Daoy (cell line): ENCODE measurements at regions not wholly inside any gene's neighbourhood (a gene's known extent, or its start where the extent isn't known, plus 50 kb on each side); places are given as distances from the start of the nearest gene placed in this dataset.

Experiments
- DNase-seq: peaks from one replicate; pipeline ENCODE4 v3.0.0-alpha.2; 2015; ENCODE audit warnings: low read depth

GRCh38 chr1:213724640-213725536, 262.9 kb upstream of the PROX1 start:
- DNase-seq, result peak; percentile 37

DNA sequence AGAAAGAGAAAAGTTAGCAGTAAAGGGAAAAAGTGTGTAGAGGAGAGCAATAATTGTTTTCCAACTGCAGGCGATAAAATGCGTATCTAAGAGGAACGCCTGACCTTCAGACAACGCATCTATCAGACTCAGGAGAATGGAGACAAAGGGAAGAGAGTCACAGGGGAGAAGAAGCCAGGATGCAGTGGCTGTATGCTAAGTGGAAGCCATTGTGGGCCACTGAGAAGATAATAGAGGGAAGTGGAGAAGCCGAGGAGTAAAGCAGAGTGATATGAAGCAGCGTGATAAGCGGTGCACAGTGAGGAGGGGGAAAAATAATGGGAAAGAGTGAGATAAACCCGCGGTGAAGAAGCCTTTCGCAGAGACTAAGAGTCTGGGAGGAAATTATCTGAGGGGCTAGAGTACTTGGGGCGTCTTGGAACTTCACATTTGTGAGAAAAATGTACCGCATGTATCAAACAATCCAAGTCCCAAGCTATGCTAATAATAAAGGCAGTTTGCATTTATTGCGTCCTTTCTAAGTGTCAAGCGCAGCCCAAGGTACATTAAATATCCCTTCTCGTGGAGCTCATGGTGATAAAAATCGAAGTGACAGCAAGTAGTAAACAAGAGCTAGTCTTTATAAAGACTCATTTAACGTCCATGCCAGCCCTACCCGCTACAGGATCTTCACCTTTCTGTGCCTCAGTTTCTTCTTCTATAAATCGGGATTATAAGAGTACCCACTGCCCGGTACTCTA, 259.8 kb upstream of the PROX1 start:
- no peak for DNase-seq

- DNase-seq, result no peak
These were observed 258.9 kb upstream of the PROX1 start for GRCh38 chr1:213728593-213729536.

DNA sequence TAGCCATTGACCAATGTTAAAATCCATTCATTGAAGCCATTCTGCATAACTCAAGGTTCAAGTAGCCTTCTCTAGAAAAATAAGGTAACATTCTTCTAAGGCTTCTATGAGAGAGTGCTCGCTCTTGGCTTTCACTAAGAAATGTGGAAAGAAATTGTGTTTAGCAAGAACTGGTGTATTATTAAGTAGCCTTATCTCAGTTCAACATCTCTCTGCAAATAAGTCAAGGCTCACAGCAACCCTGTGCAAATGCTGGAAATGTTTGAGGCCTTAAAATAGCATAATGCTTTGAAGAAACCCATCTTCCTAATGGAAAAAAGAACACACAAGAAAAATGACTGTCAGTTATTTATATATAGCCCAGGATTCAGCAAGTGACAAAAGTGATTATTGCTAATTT, 254.1 kb upstream of the PROX1 start:
- DNase-seq, result no peak

DNA sequence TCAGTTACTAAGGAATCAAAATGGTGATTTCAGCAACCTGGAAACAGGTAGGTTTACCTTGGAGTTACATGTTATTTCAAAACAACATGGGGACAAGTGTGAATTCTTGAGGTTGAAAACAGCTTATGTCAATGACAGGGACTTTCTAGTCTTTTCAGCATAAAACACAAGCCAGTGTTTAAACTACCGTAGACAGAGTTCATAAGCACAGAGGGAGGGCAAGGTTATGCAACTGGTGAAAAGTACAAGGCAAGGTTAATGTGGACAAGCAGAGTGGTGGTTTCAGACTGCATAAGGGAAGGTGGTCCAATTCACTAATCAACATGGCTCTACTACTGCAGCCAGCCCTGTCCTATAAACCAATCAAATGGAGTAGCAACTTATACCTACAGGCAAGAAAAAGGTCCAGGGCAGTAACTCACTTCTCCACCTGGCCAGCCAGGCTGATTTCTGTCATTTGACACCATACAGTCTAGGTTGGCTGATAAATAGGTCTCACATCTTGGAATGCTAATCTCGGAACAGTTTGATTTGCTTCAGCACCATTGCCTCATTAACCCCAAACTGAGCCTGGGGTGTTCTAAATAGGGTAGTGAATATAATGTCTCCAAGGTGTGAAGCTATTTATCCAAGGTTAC, 250.3 kb upstream of the PROX1 start:
- no peak for DNase-seq

DNA sequence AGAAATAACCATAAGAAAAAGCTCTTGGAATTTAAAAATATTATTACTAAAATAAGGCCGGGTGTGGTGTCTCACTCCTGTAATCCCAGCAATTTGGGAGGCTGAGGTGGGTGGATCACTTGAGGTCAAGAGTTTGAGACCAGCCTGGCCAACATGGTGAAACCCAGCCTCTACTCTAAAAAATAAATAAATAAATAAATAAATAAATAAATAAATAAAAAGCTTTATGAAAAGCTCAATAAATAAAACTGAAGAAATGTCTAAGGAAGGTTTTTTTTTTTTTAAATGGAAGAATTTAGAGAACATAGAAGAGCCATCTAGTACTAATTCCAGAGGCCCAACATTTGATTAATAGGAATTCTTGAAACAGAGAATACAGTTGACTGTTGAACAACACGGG, 249.1 kb upstream of the PROX1 start:
- DNase-seq, result no peak

GRCh38 chr1:213742992-213743391, 244.8 kb upstream of the PROX1 start:
- DNase-seq, result no peak

GRCh38 chr1:213744780-213745179, 243.0 kb upstream of the PROX1 start:
- no peak for DNase-seq

GRCh38 chr1:213745451-213745850, 242.3 kb upstream of the PROX1 start:
- DNase-seq, result no peak

DNA sequence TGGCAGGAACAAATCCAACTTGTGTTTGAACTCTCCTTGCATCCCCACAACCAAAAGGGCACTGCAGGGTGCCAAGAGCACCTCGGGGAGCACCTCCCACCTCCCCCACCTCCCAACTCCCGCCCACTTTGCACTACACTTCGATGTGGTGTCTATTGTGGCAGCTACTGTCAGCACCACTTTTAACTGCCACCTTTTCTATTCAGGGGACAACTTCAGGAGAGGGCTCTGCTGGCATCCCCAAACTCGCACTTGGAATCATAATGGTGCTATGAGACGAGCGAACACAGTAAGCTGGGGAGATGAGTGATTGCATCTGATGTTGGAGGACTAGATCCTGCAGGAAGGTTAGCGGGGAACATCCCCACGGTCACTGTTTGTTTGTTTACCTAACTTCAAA, 238.2 kb upstream of the PROX1 start:
- DNase-seq, result no peak

- DNase-seq, result no peak
These were observed 237.3 kb upstream of the PROX1 start for GRCh38 chr1:213750231-213751063.

DNA sequence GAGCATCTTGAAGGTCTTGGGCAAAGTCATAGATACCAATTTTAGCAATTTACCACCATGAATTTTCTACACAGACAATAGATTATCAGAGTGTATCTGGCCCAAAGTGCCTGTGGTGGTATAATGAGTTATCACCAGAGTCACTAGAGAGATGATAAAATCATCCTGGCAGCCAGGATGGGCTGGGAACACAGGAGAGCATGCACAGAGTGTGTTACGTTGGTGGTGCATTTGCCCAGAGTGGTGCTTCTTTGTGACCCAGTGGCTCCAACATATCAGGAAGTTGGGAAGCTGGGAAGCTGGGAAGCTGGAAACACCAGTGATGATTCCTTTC, 236.7 kb upstream of the PROX1 start:
- no peak for DNase-seq

DNA sequence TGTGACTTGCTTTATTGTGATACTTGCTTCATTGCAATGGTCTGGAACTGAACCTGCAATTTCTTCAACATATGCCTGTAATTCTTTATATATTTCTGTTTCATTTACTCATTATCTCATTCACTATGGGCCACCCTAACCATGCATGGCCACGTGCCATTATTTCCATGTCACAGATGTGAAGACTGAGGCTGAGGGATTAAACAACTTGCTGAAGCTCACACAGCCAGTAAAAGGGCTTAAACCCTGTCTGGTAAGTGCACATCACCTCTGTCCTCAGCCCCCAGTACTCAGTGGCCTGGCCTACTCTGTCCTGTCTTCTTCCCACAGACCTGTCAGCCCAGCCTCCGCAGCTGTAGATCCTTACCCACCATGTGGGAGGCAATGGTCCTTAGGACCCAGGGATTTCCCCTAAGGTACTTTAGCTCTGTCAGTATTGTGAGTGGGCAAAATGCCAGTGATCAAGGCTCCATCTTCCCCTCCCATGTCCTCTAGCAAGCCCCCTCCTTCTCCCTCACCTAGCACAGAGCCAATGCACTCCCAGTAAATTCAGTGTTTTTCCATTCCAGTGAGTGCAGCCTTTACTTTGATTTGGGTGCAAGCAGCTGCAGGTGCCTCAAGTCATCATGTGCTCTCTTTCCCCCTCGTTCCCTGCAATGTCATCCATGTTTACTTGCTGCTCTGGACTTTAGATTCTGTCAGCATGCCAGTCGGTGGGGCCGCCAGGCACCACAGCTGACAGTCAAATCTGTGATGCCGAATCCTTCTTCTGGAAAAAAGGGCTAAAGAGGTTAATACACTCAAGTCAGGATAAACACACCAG, 228.2 kb upstream of the PROX1 start:
- DNase-seq, result no peak

- DNase-seq, result peak; percentile 87
These were observed 225.8 kb upstream of the PROX1 start for GRCh38 chr1:213761845-213762407.

- no peak for DNase-seq
These were observed 220.1 kb upstream of the PROX1 start for GRCh38 chr1:213767683-213768082.

DNA sequence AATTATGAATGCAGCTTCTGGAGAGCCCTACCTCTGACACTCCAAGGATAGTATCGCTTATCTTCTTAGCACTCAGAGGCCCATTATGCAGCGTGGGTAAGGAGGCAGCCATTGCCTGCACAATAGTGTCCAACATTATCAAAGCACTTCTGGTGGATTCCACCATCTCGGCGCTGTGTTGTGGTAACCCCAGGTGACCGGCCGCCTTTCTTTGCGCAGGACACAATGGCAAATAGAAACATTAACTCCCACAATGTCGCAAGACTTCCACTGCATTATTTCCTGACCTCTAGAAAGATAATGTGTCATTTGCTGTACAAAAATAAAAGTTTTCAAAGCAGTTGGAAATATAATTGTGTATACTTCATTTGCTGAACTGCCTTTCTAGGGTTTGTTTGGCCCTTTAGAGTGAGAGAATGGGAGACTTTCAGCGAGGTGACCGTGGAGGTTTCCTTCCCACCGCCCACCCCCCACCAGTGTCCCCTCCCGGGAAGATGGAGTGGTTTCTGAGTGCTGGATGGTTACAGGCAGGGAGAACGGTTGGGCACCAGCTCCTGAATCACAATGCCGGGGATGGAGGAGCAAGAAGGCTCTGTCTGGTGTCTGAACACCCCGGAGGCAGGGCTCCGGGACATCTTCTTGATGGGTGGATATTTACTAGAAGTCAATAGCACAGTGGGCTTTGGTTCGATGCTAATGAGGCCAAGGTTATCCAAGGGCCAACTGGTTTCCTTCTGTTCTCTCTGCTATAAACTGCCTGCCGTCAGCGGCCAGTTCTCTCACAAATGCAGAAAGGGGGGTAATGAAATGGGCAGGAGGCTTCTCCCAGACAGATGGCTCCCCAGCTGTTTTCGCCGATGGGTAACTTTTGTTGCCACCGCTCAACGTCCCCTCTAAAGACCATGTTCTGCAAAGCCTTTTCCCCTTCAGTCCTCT, 215.4 kb upstream of the PROX1 start:
- DNase-seq, result no peak

GRCh38 chr1:213773975-213774374, 213.8 kb upstream of the PROX1 start:
- DNase-seq, result no peak

DNA sequence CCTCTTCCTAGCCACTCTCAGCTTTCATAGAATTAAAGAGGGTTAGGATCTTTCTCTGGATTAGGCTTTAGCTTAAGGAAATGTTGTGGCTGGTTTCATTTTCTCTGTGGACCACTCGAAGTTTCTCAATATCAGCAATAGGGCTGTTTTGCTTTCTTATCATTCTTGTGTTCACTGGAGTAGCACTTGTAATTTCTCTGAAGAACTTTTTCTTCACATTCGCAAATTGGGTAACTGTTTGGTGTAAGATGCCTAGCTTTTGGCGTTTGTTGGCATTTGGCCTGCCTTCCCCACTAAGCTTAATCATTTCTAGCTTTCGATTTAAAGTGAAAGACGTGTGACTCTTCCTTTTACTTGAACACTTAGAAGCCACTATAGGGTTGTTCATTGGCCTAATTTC, 210.8 kb upstream of the PROX1 start:
- no peak for DNase-seq
